ENCODE measurements at regions not wholly inside any gene's neighbourhood (a gene's known extent, or its start where the extent isn't known, plus 50 kb on each side); places are given as distances from the start of the nearest gene placed in this dataset.

- DNase-seq (ENCODE audit: low spot score) = no peak
Observed at GRCh38 chr5:155068616-155069100, 55.1 kb downstream of the KIF4B start.

- DNase-seq (ENCODE audit: low spot score) = no peak
Observed at GRCh38 chr5:155069961-155070360, 56.4 kb downstream of the KIF4B start.

- no peak for DNase-seq (ENCODE audit: low spot score)
Observed at GRCh38 chr5:155070781-155071180, 57.2 kb downstream of the KIF4B start.

DNA sequence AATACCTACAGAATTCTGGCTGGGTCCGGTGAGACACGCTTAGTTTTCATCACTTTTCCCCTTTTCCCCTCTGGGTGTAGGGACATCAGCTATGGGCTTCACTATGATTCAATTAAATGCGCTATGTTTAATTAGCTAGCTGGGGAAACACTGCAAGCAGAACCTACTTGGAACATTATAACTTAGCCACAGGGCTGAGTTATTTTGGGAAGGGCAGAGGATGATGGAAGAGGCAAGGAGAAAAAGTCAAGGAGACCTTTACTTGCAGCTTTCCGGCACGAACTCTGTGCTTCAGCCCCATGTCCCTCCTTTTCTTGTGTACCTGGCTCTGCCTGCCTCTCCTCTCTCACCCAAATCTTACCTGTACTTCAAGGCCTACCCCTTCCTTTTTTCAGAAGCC, 62.8 kb downstream of the KIF4B start:
- DNase-seq (ENCODE audit: low spot score) = no peak

DNA sequence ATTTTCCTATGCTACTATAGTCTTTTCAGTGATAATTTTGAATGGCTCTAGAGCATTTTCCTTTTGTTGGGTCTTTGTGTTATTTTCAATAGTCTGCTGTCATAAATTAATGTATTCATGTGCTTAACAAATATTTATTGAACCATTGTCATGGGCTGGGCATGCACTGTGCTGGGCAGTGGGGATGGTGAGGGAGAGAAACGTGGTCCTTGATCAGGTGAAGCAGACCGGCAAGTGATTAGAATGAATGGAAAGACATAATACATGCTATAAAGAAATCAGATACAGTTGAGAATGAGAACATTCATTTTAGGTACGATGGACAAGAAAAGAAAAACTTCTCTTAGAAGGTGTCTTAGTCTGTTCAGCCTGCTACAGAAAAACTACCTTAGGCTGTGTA, 66.1 kb downstream of the KIF4B start:
- no peak for DNase-seq (ENCODE audit: low spot score)

GRCh38 chr5:155080721-155081120, 67.2 kb downstream of the KIF4B start:
- DNase-seq (ENCODE audit: low spot score) = no peak

GRCh38 chr5:155081618-155082017, 68.1 kb downstream of the KIF4B start:
- DNase-seq (ENCODE audit: low spot score) = no peak

DNA sequence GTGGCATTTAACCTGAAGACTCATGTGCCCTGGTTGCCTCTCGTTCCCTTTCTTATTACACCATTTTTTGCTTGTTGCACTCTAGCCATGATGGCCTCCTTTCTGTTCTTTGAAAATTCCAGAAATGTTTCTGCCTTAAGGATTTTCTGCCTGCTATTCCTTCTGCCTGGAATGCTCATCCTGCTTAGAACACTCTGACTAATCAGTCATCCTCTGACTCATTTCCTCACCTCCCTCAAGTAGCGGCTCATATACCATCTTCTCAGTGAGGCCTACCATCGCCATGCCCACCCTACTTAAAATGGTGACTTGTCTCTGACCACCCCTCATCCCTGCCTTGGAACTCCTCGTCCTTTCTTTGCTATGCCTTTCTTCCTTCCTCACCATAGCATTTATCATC, 68.8 kb downstream of the KIF4B start:
- no peak for DNase-seq (ENCODE audit: low spot score)

- DNase-seq (ENCODE audit: low spot score) = no peak
Observed at GRCh38 chr5:155085282-155085989, 71.9 kb downstream of the KIF4B start.

GRCh38 chr5:155087036-155087435, 73.5 kb downstream of the KIF4B start:
- DNase-seq (ENCODE audit: low spot score) = no peak

DNA sequence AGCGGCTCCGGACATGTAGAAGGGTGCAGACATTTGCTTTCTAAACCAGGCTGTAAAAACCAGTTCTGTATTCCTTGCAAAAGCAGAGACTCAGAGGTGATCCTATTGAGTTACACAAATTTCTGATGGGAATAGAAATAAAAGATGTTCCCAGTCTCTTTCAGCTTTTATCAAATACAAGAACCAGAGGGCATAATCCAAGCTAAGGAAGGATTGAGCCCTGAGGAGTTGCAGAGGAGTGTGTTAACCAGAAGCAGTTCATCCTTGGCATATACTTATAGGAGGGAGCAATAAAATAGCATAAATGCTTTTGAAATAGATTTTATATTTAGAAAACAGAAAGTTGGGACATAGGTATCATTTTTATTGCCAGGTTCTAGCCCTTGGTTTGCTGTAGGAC, 75.3 kb downstream of the KIF4B start:
- no peak for DNase-seq (ENCODE audit: low spot score)

DNA sequence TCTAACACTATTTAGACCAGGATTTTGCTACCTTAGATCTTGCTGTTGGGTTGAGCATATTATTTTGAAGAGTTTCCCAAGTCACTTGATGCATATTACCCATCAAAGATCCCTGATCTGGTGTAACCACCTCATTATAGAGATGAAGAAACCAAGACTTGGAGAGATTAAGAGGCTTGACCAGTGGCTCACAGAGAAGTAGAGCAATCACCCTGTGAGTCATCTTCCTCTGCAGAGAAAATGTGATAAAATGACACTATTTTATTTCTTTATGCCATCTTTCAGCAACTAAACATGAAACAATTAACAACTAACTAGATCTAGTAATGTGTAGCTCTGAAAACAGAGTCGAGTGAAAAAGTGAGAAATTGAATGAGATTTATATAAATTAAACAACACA, 76.1 kb downstream of the KIF4B start:
- no peak for DNase-seq (ENCODE audit: low spot score)

- no peak for DNase-seq (ENCODE audit: low spot score)
Observed at GRCh38 chr5:155091063-155091648, 77.6 kb downstream of the KIF4B start.

- no peak for DNase-seq (ENCODE audit: low spot score)
Observed at GRCh38 chr5:155091768-155092717, 78.5 kb downstream of the KIF4B start.

DNA sequence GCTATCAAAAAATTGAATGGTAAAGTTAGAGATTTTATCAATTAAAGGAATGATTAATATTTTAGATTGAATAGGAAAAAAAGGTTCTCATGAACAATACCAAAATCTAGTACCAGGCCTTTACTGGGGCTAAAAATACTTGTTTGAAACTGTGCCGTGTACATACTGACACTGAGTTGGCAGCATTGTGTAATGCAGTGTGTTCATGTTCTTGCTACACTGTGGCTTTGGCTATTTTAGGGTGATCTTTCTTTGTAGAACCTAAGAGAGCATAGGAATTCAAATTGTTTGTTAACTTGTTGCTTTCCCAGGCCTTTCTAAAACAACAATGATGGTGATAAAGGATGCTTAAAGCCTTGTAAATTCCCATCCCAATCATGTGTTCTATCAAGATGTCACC, 80.9 kb downstream of the KIF4B start:
- DNase-seq (ENCODE audit: low spot score) = no peak

GRCh38 chr5:155097995-155098394, 84.4 kb downstream of the KIF4B start:
- DNase-seq (ENCODE audit: low spot score) = no peak

DNA sequence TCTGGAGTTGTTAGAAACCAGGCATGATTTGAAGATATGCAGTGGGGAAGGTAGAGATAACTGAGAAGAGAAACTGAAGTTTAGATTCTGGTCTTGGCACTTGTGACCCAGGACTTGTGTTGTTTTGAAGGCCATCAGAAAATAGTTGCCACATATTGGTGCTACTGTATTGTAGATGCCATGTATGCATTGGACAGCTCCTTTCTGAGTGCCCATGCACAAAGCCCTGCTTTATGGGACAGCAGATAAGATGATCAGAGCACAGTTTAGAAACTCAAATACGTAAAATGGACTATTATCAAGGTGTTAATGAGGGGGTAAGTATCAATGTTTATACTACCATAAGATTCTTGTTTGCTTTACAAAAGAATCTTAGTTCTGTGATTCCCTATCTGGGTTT, 84.9 kb downstream of the KIF4B start:
- DNase-seq (ENCODE audit: low spot score) = no peak

- no peak for DNase-seq (ENCODE audit: low spot score)
Observed at GRCh38 chr5:155101697-155102096, 88.1 kb downstream of the KIF4B start.

DNA sequence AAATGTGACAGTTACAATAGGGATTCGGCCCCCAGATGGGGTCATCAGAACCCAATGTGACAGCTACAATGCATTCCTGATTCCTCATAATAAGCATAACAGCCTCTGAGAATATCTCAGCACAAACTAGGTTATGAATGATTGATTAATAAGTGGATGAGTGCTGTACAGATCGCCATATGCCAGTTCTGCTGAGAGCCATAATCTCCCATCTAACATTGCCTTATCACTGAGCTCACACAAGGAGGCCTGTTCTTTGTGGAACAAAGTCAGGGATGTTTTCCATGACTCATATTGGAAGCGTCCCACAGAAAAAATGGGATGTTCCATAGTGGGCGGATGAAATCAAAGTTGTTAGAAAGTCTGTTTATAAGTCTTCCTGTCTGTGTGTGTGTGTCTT, 89.6 kb downstream of the KIF4B start:
- no peak for DNase-seq (ENCODE audit: low spot score)

- DNase-seq (ENCODE audit: low spot score) = no peak
Observed at GRCh38 chr5:155104441-155104840, 90.9 kb downstream of the KIF4B start.

DNA sequence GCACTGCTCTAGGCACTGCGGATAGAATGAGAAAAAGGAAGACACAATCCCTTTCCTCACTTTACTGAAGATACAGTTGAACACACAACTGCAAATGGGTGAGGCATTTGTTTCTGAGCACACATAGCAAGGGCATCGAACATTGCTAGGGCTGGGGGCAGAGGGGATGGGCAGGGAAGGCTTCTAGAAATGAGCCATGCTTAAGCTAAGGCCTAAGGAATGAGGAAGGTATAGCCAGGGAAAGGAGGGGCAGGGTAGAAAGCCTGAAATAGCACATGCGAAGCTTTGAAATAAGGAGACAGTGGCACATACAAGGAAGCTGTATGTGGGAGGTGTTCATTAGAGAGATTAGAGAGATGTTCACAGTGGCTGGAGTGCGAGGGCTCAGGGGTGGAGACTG, 92.7 kb downstream of the KIF4B start:
- DNase-seq (ENCODE audit: low spot score) = no peak

DNA sequence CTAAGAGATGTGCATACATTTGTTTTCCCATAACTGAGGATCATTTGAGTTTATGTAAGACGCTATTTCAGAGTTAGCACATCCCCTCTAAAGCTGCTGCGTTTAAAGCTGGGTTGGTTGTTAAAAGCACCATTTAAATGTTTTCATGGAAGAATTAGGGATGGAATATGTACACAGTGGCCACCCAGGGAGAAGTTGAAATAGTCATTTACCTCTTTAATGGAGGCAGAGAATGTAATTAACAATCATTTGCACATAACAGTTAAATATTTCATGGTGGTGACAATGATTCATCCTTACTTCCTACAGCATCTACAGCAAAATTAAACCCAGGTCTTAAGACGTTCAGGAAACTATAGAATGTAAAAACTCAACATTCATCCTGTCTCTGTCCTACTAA, 100.3 kb downstream of the KIF4B start:
- DNase-seq (ENCODE audit: low spot score) = no peak

GRCh38 chr5:155114655-155115054, 101.1 kb downstream of the KIF4B start:
- no peak for DNase-seq (ENCODE audit: low spot score)

Data from hematopoietic multipotent progenitor cell treated with erythropoietin and hydrocortisone succinate and interleukin-3 and kit ligand, for 15 days (in vitro differentiated cells).